ENCODE measurements at regions not wholly inside any gene's neighbourhood (a gene's known extent, or its start where the extent isn't known, plus 50 kb on each side); places are given as distances from the start of the nearest gene placed in this dataset.

DNA sequence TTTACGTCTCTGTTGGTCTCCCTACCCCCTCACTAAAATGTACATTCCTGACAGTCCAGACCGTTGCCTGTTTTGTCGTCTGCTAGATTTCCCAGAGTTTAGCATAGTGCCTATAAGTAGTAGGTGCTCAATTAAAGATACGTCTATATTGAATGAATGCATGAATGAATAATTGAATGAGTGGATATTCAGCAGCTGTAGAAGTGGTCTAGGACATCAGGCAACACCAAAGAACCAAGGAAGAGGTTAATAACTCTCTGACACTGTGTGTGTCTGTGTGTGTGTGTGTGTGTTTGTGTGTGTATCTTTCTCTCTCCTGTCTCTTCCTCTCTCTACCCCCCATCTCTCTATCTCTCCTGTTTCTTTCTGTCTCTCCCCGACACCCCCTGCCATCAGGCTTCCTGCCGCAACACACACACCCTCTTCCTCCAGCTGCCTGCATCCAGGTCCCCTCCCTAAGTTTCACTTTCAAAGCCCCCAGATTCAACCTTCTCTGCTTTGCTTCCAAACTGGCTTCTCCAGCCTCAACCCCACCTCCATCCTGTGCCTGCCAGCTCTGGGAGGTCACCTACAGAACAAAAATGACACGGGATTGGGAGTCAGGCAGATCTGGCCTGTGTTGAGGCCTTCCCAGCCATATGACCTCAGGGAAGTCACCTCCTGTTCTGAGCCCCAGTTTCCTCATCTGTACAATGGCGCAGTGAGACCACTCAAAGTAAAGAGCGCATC is 119.9 kb upstream of the NCOR2 start:
- Mint-ChIP-seq H3K36me3 (ENCODE audit: low read depth) (no peaks in the 10 kb centered on the region), H3K27me3 (peaks cover 13% of the 10 kb centered on the region), H3K27ac (no peak overlapping the region), H3K9me3 (peaks cover 8% of the 10 kb centered on the region), H3K4me3 (no peak overlapping the region), H3K4me1 (peaks cover 14% of the 10 kb centered on the region)
- ChIA-PET CTCF (no interaction called here), POLR2A (no interaction called here)
- DNase-seq (no peak), ATAC-seq (ENCODE audit: low read depth) (no peak)
- intact Hi-C loops (cut with micrococcal nuclease): no loop called here
- TF ChIP-seq, protein P1, sequence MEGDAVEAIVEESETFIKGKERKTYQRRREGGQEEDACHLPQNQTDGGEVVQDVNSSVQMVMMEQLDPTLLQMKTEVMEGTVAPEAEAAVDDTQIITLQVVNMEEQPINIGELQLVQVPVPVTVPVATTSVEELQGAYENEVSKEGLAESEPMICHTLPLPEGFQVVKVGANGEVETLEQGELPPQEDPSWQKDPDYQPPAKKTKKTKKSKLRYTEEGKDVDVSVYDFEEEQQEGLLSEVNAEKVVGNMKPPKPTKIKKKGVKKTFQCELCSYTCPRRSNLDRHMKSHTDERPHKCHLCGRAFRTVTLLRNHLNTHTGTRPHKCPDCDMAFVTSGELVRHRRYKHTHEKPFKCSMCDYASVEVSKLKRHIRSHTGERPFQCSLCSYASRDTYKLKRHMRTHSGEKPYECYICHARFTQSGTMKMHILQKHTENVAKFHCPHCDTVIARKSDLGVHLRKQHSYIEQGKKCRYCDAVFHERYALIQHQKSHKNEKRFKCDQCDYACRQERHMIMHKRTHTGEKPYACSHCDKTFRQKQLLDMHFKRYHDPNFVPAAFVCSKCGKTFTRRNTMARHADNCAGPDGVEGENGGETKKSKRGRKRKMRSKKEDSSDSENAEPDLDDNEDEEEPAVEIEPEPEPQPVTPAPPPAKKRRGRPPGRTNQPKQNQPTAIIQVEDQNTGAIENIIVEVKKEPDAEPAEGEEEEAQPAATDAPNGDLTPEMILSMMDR (IDR thresholded peaks at IDR 0.05): no peak

DNA sequence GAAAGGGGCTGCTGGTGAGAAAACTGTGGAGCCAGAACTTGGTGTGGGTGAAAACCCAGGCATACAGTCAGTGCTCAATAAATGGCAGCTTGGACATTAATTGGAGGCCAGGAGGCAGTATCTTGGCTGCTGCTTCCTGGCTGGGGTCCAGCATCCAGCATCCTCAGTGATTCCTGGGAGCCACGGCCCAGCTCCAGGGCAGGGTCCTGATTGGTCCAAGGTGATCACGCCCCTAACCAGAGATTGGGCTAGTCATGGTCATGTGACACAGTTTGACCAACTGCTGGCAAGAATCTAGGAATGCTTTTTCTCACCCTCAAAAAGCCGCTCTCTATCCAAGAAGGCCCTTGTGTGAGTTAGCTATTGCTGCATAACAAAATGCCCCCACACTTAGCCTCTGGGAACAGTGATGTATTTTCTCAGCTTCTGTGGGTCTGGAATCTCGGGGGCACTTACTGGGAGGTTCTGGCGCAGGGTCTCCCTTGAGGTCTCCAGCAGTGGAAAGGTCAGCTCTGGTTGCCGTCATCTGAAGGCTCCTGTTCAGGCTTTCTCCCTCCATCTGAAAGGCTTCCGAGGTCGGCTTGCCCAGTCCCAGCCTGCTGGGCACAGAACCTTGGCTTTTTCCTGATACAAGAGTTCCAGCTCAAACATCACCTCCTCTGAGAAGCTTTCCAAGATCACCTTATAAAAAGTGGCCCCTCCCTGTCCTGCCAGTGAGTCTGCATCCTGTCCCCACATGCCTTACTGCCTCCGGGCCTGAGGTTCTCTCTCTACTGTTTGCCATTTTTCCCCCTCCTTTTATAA is 119.2 kb upstream of the NCOR2 start:
- ChIA-PET CTCF (no interaction called here), POLR2A (no interaction called here)
- intact Hi-C loops (cut with micrococcal nuclease): no loop called here
- Mint-ChIP-seq H3K9me3 (peaks cover 2% of the 10 kb centered on the region), H3K27ac (no peak overlapping the region), H3K36me3 (ENCODE audit: low read depth) (no peaks in the 10 kb centered on the region), H3K4me1 (peaks cover 18% of the 10 kb centered on the region), H3K4me3 (no peak overlapping the region), H3K27me3 (peaks cover 13% of the 10 kb centered on the region)
- no peak for ATAC-seq (ENCODE audit: low read depth)
- DNase-seq: no peak
- TF ChIP-seq, protein P1 (IDR thresholded peaks at IDR 0.05): no peak

DNA sequence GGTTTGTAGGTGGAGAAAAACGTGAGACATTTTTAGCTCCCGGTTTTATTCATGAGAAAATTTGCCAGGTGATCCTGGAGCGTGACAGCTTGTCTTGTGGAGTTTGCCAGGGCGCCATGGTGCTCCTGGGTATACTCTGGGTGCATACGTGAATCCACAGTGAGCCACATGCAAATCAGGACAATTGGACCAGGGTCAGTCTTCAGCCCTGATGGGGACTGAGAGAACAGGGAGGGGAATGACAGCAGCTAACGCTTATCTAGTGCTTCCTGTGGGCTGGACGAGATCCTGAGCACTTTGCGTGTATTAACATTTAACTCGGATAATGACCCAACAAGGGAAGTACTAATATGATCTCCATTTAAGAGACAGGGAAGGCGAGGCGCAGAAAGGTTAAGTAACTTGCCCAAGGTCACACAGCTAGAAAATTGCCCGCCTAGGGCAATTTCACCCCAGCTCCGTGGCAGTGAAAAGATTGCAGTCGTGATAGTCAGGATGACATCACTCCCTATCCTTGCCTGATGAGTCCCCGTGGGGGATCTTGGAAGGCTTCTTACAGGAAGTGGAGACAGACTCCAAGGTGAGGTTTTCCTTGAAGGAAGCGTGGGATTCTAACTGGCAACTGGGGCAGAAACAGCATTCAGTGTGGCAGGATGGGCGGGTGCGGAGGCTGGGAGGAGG is 118.4 kb upstream of the NCOR2 start:
- no peak overlapping the region for H3K4me3 Mint-ChIP-seq
- ATAC-seq (ENCODE audit: low read depth): no peak
- H3K9me3 Mint-ChIP-seq: no peaks in the 10 kb centered on the region

DNA sequence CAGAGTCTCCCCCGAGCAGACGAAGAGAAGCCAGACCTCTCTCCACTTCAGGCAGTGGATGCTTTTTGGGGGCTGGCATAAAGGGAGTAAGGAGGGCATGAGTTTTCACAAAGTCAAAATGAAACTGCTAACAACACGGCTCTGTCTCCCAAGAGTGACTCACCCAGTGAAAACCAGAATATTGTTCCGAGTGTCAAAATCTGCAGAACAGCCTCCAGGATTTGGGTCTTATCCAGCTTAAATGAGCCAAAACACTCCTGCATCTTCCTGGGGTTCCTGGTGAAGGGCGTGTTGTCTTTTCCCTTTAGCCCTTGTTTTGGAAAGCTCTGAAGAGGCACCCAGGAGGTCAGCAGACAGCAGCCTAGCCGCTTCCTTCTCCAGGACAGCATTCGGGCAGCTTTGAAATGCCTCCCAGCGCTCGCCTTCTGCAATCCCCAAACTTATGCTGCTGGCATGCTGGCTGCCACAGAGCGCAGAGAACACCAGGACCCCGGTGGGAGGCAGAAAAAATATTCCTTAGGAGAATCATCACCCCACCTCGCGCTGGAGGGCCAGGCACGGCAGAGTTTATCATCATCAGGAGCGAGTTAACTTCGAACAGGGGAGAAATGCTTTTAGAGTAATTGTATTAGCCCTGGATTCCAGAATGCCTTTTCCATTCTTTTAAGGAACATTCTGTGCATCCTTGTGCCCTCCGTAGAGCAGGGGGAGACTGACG is 117.7 kb upstream of the NCOR2 start:
- no peak overlapping the region for H3K4me3 Mint-ChIP-seq
- peaks cover 11% of the 10 kb centered on the region for H3K27me3 Mint-ChIP-seq
- peaks cover 22% of the 10 kb centered on the region for H3K4me1 Mint-ChIP-seq
- POLR2A ChIA-PET: no interaction called here
- ATAC-seq (ENCODE audit: low read depth) (no peak), DNase-seq (no peak)
- no peaks in the 10 kb centered on the region for H3K36me3 Mint-ChIP-seq (ENCODE audit: low read depth)
- CTCF ChIA-PET: no interaction called here
- no peaks in the 10 kb centered on the region for H3K9me3 Mint-ChIP-seq
- peak overlapping the region; percentile 13 for H3K27ac Mint-ChIP-seq
- TF ChIP-seq, protein P1 (IDR thresholded peaks at IDR 0.05): no peak
- intact Hi-C loops (cut with micrococcal nuclease): loop anchor here (5.0 kb wide), 2 partner anchors 188 to 648 kb away; no protein-coding TSS in a partner anchor

More for the DNA sequence above, 118.4 kb upstream of the NCOR2 start:
- intact Hi-C loops (cut with micrococcal nuclease): no loop called here
- Mint-ChIP-seq H3K36me3 (ENCODE audit: low read depth) (no peaks in the 10 kb centered on the region), H3K4me1 (peaks cover 22% of the 10 kb centered on the region), H3K27me3 (peaks cover 15% of the 10 kb centered on the region), H3K27ac (no peak overlapping the region)
- ChIA-PET CTCF (no interaction called here), POLR2A (no interaction called here)
- DNase-seq: no peak
- TF ChIP-seq, protein P1 (IDR thresholded peaks at IDR 0.05): no peak

All from activated B cell treated with CpG ODN at 0.5 μM for 24 hours (primary cell).